ENCODE measurements at regions not wholly inside any gene's neighbourhood (a gene's known extent, or its start where the extent isn't known, plus 50 kb on each side); places are given as distances from the start of the nearest gene placed in this dataset.
"Not testable (repeated sequence)": the region's sequence is repeated elsewhere in the genome, so short reads cannot be mapped to it uniquely, and the experiment has no call there.

- H3K27ac ChIP-seq (ENCODE audit: control insufficient read depth, insufficient read depth, low read length); H3K9me3 ChIP-seq (ENCODE audit: control insufficient read depth, low read depth, low read length); H3K4me1 ChIP-seq (ENCODE audit: control insufficient read depth, extremely low read depth, insufficient read depth, low read length); DNase-seq (ENCODE audit: low read depth, low spot score); FAIRE-seq; H3K27me3 ChIP-seq (ENCODE audit: control insufficient read depth, extremely low read depth, insufficient read depth, low read length); H2AFZ ChIP-seq (ENCODE audit: control insufficient read depth, low read length); H3K4me2 ChIP-seq (ENCODE audit: control insufficient read depth, extremely low read depth, insufficient read depth, low read depth, low read length); H3K79me2 ChIP-seq (ENCODE audit: control insufficient read depth, insufficient read depth, low read length); H3K4me3 ChIP-seq (ENCODE audit: control insufficient read depth in 2 of 3, extremely low read depth in 1 of 3, insufficient read depth in 2 of 3, low read depth in 1 of 3, low read length in 3 of 3); dilution Hi-C loops (cut with MboI; ENCODE audit: extremely low pct_ligation_motif_present, low sequenced_read_pairs); H3K36me3 ChIP-seq (ENCODE audit: control insufficient read depth in 2 of 2, extremely low read depth in 1 of 2, insufficient read depth in 2 of 2, low read length in 2 of 2); H3K9me1 ChIP-seq (ENCODE audit: control insufficient read depth, extremely low read depth, insufficient read depth, low read length); H4K20me1 ChIP-seq (ENCODE audit: control insufficient read depth, extremely low read depth, insufficient read depth, low read length); H3K9ac ChIP-seq (ENCODE audit: control insufficient read depth, extremely low read depth, insufficient read depth, low read length): not testable (repeated sequence)
Observed at GRCh38 chr9:41741897-41742296, 387.3 kb downstream of the CNTNAP3B start.

- H3K9me3 ChIP-seq (ENCODE audit: control insufficient read depth, low read depth, low read length); H3K9ac ChIP-seq (ENCODE audit: control insufficient read depth, extremely low read depth, insufficient read depth, low read length); H3K9me1 ChIP-seq (ENCODE audit: control insufficient read depth, extremely low read depth, insufficient read depth, low read length); H3K27me3 ChIP-seq (ENCODE audit: control insufficient read depth, extremely low read depth, insufficient read depth, low read length); H3K27ac ChIP-seq (ENCODE audit: control insufficient read depth, insufficient read depth, low read length); H4K20me1 ChIP-seq (ENCODE audit: control insufficient read depth, extremely low read depth, insufficient read depth, low read length); H3K4me2 ChIP-seq (ENCODE audit: control insufficient read depth, extremely low read depth, insufficient read depth, low read depth, low read length); H3K79me2 ChIP-seq (ENCODE audit: control insufficient read depth, insufficient read depth, low read length); DNase-seq (ENCODE audit: low read depth, low spot score); FAIRE-seq; H2AFZ ChIP-seq (ENCODE audit: control insufficient read depth, low read length); H3K4me1 ChIP-seq (ENCODE audit: control insufficient read depth, extremely low read depth, insufficient read depth, low read length); H3K4me3 ChIP-seq (ENCODE audit: control insufficient read depth in 2 of 3, extremely low read depth in 1 of 3, insufficient read depth in 2 of 3, low read depth in 1 of 3, low read length in 3 of 3); dilution Hi-C loops (cut with MboI; ENCODE audit: extremely low pct_ligation_motif_present, low sequenced_read_pairs); H3K36me3 ChIP-seq (ENCODE audit: control insufficient read depth in 2 of 2, extremely low read depth in 1 of 2, insufficient read depth in 2 of 2, low read length in 2 of 2): not testable (repeated sequence)
Observed at GRCh38 chr9:41741173-41741572, 388.1 kb downstream of the CNTNAP3B start.

- H3K4me1 ChIP-seq (ENCODE audit: control insufficient read depth, extremely low read depth, insufficient read depth, low read length); H3K36me3 ChIP-seq (ENCODE audit: control insufficient read depth in 2 of 2, extremely low read depth in 1 of 2, insufficient read depth in 2 of 2, low read length in 2 of 2); H3K27me3 ChIP-seq (ENCODE audit: control insufficient read depth, extremely low read depth, insufficient read depth, low read length); H3K9ac ChIP-seq (ENCODE audit: control insufficient read depth, extremely low read depth, insufficient read depth, low read length); H4K20me1 ChIP-seq (ENCODE audit: control insufficient read depth, extremely low read depth, insufficient read depth, low read length); H3K9me1 ChIP-seq (ENCODE audit: control insufficient read depth, extremely low read depth, insufficient read depth, low read length); H3K79me2 ChIP-seq (ENCODE audit: control insufficient read depth, insufficient read depth, low read length); H3K4me2 ChIP-seq (ENCODE audit: control insufficient read depth, extremely low read depth, insufficient read depth, low read depth, low read length); FAIRE-seq; H3K27ac ChIP-seq (ENCODE audit: control insufficient read depth, insufficient read depth, low read length); H2AFZ ChIP-seq (ENCODE audit: control insufficient read depth, low read length); H3K9me3 ChIP-seq (ENCODE audit: control insufficient read depth, low read depth, low read length); H3K4me3 ChIP-seq (ENCODE audit: control insufficient read depth in 2 of 3, extremely low read depth in 1 of 3, insufficient read depth in 2 of 3, low read depth in 1 of 3, low read length in 3 of 3); DNase-seq (ENCODE audit: low read depth, low spot score); dilution Hi-C loops (cut with MboI; ENCODE audit: extremely low pct_ligation_motif_present, low sequenced_read_pairs): not testable (repeated sequence)
Observed at GRCh38 chr9:41738681-41739080, 390.5 kb downstream of the CNTNAP3B start.

- H2AFZ ChIP-seq (ENCODE audit: control insufficient read depth, low read length); H3K79me2 ChIP-seq (ENCODE audit: control insufficient read depth, insufficient read depth, low read length); H3K36me3 ChIP-seq (ENCODE audit: control insufficient read depth in 2 of 2, extremely low read depth in 1 of 2, insufficient read depth in 2 of 2, low read length in 2 of 2); H3K4me2 ChIP-seq (ENCODE audit: control insufficient read depth, extremely low read depth, insufficient read depth, low read depth, low read length); DNase-seq (ENCODE audit: low read depth, low spot score); H3K4me1 ChIP-seq (ENCODE audit: control insufficient read depth, extremely low read depth, insufficient read depth, low read length); H3K9me1 ChIP-seq (ENCODE audit: control insufficient read depth, extremely low read depth, insufficient read depth, low read length); H3K9ac ChIP-seq (ENCODE audit: control insufficient read depth, extremely low read depth, insufficient read depth, low read length); H3K4me3 ChIP-seq (ENCODE audit: control insufficient read depth in 2 of 3, extremely low read depth in 1 of 3, insufficient read depth in 2 of 3, low read depth in 1 of 3, low read length in 3 of 3); dilution Hi-C loops (cut with MboI; ENCODE audit: extremely low pct_ligation_motif_present, low sequenced_read_pairs); H4K20me1 ChIP-seq (ENCODE audit: control insufficient read depth, extremely low read depth, insufficient read depth, low read length); H3K27me3 ChIP-seq (ENCODE audit: control insufficient read depth, extremely low read depth, insufficient read depth, low read length); H3K9me3 ChIP-seq (ENCODE audit: control insufficient read depth, low read depth, low read length); FAIRE-seq; H3K27ac ChIP-seq (ENCODE audit: control insufficient read depth, insufficient read depth, low read length): not testable (repeated sequence)
Observed at GRCh38 chr9:41699190-41699589, 430.0 kb downstream of the CNTNAP3B start.

GRCh38 chr9:41697080-41697479, 432.1 kb downstream of the CNTNAP3B start:
- H3K4me3 ChIP-seq (ENCODE audit: control insufficient read depth in 2 of 3, extremely low read depth in 1 of 3, insufficient read depth in 2 of 3, low read depth in 1 of 3, low read length in 3 of 3); H3K4me1 ChIP-seq (ENCODE audit: control insufficient read depth, extremely low read depth, insufficient read depth, low read length); dilution Hi-C loops (cut with MboI; ENCODE audit: extremely low pct_ligation_motif_present, low sequenced_read_pairs); H3K9ac ChIP-seq (ENCODE audit: control insufficient read depth, extremely low read depth, insufficient read depth, low read length); H3K36me3 ChIP-seq (ENCODE audit: control insufficient read depth in 2 of 2, extremely low read depth in 1 of 2, insufficient read depth in 2 of 2, low read length in 2 of 2); H4K20me1 ChIP-seq (ENCODE audit: control insufficient read depth, extremely low read depth, insufficient read depth, low read length); H3K9me1 ChIP-seq (ENCODE audit: control insufficient read depth, extremely low read depth, insufficient read depth, low read length); H3K27me3 ChIP-seq (ENCODE audit: control insufficient read depth, extremely low read depth, insufficient read depth, low read length); DNase-seq (ENCODE audit: low read depth, low spot score); H3K4me2 ChIP-seq (ENCODE audit: control insufficient read depth, extremely low read depth, insufficient read depth, low read depth, low read length); H3K9me3 ChIP-seq (ENCODE audit: control insufficient read depth, low read depth, low read length); FAIRE-seq; H2AFZ ChIP-seq (ENCODE audit: control insufficient read depth, low read length); H3K27ac ChIP-seq (ENCODE audit: control insufficient read depth, insufficient read depth, low read length); H3K79me2 ChIP-seq (ENCODE audit: control insufficient read depth, insufficient read depth, low read length): not testable (repeated sequence)
